ENCODE measurements at regions not wholly inside any gene's neighbourhood (a gene's known extent, or its start where the extent isn't known, plus 50 kb on each side); places are given as distances from the start of the nearest gene placed in this dataset.

GRCh38 chr7:16309129-16309528 is 112.2 kb downstream of the CRPPA start:
- TF ChIP-seq, protein P1, sequence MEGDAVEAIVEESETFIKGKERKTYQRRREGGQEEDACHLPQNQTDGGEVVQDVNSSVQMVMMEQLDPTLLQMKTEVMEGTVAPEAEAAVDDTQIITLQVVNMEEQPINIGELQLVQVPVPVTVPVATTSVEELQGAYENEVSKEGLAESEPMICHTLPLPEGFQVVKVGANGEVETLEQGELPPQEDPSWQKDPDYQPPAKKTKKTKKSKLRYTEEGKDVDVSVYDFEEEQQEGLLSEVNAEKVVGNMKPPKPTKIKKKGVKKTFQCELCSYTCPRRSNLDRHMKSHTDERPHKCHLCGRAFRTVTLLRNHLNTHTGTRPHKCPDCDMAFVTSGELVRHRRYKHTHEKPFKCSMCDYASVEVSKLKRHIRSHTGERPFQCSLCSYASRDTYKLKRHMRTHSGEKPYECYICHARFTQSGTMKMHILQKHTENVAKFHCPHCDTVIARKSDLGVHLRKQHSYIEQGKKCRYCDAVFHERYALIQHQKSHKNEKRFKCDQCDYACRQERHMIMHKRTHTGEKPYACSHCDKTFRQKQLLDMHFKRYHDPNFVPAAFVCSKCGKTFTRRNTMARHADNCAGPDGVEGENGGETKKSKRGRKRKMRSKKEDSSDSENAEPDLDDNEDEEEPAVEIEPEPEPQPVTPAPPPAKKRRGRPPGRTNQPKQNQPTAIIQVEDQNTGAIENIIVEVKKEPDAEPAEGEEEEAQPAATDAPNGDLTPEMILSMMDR (conservative IDR thresholded peaks at IDR 0.05; ENCODE audit: low read depth, low read length), result no peak
- TF ChIP-seq EZH2 (IDR thresholded peaks at IDR 0.05; ENCODE audit: borderline replicate concordance, low read depth, low read length, poor library complexity, severe bottlenecking), result no peak

All from A673 (cell line).